Osteocyte (in vitro differentiated cells): ENCODE measurements at regions not wholly inside any gene's neighbourhood (a gene's known extent, or its start where the extent isn't known, plus 50 kb on each side); places are given as distances from the start of the nearest gene placed in this dataset.
A peak's percentile ranks its signal among the peaks of the same experiment; 100 is the strongest.

Source experiments
- DNase-seq: peaks from one replicate; pipeline ENCODE4 v3.0.0; 2021; ENCODE audit warnings: mixed read lengths; ENCODE audit not compliant: unreplicated experiment; ENCODE audit errors: extremely low spot score
- H3K27ac Mint-ChIP-seq: one replicate; pipeline ENCODE4 v1.8.0; 2021; ENCODE audit warnings: mild to moderate bottlenecking, mixed read lengths; ENCODE audit not compliant: unreplicated experiment
- H3K27me3 Mint-ChIP-seq: one replicate; pipeline ENCODE4 v1.8.0; 2021; ENCODE audit warnings: mixed read lengths; ENCODE audit not compliant: unreplicated experiment
- H3K36me3 Mint-ChIP-seq: one replicate; pipeline ENCODE4 v1.8.0; 2021; ENCODE audit warnings: mixed read lengths; ENCODE audit not compliant: unreplicated experiment
- H3K4me1 Mint-ChIP-seq: one replicate; pipeline ENCODE4 v1.8.0; 2021; ENCODE audit warnings: mixed read lengths; ENCODE audit not compliant: unreplicated experiment
- H3K4me3 Mint-ChIP-seq: one replicate; pipeline ENCODE4 v1.8.0; 2021; ENCODE audit warnings: mild to moderate bottlenecking, moderate library complexity, mixed read lengths; ENCODE audit not compliant: unreplicated experiment
- H3K9me3 Mint-ChIP-seq: one replicate; pipeline ENCODE4 v1.8.0; 2021; ENCODE audit warnings: mixed read lengths; ENCODE audit not compliant: unreplicated experiment
- TF ChIP-seq, protein P1 (sequence below): fragments of 200-600 bp; sonication (generic); IDR thresholded peaks from 2 replicates; pipeline ENCODE4 v1.5.0; 2021; ENCODE audit warnings: antibody characterized with exemption, mild to moderate bottlenecking, moderate library complexity

DNA sequence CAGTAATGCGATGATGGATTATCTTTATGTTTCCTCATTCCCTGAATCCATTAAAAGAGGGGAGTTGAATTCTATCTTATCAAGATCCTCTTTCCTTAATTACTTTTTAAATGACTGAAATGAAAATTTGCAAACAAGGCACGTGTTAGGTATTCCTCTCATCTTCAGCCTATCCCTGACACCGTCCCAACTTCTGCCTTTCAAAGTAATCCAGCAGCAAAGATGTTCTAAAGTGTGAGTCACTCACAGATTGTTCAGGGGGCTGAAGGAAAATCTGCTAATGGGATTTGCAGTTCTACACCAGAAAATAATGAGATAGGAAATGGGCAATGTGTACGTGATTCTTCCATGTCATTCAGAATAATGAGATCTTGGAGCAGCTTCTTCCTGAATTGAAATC is 403.0 kb downstream of the ARHGEF28 start:
- Mint-ChIP-seq H3K4me1 (no peaks in the 10 kb centered on the region), H3K27me3 (no peaks in the 10 kb centered on the region), H3K4me3 (no peak overlapping the region), H3K9me3 (no peaks in the 10 kb centered on the region), H3K27ac (no peak overlapping the region), H3K36me3 (no peaks in the 10 kb centered on the region)
- no peak for DNase-seq
- TF ChIP-seq, protein P1, sequence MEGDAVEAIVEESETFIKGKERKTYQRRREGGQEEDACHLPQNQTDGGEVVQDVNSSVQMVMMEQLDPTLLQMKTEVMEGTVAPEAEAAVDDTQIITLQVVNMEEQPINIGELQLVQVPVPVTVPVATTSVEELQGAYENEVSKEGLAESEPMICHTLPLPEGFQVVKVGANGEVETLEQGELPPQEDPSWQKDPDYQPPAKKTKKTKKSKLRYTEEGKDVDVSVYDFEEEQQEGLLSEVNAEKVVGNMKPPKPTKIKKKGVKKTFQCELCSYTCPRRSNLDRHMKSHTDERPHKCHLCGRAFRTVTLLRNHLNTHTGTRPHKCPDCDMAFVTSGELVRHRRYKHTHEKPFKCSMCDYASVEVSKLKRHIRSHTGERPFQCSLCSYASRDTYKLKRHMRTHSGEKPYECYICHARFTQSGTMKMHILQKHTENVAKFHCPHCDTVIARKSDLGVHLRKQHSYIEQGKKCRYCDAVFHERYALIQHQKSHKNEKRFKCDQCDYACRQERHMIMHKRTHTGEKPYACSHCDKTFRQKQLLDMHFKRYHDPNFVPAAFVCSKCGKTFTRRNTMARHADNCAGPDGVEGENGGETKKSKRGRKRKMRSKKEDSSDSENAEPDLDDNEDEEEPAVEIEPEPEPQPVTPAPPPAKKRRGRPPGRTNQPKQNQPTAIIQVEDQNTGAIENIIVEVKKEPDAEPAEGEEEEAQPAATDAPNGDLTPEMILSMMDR = no peak

DNA sequence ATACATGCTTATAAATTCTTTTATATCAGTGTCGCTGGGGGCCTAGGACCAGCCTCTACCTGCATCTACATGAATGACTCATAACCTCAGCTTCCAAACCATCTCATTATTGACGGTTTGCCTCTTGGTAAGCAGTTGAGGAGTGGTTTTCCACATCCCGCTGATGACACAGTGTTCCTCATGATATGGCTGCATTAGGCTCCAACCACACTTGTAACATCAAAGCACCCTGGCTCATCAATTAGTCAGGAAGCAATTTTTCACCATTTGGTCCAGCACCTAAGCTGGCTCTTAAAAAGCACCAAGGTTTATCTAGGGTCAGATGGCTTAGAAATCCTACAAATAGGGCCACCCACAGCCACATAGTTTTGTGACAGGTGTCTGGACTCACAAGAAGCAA is 402.4 kb downstream of the ARHGEF28 start:
- Mint-ChIP-seq H3K4me1 (no peaks in the 10 kb centered on the region), H3K27ac (no peak overlapping the region), H3K4me3 (no peak overlapping the region), H3K9me3 (no peaks in the 10 kb centered on the region), H3K27me3 (no peaks in the 10 kb centered on the region), H3K36me3 (no peaks in the 10 kb centered on the region)
- TF ChIP-seq, protein P1 = no peak
- DNase-seq = no peak

DNA sequence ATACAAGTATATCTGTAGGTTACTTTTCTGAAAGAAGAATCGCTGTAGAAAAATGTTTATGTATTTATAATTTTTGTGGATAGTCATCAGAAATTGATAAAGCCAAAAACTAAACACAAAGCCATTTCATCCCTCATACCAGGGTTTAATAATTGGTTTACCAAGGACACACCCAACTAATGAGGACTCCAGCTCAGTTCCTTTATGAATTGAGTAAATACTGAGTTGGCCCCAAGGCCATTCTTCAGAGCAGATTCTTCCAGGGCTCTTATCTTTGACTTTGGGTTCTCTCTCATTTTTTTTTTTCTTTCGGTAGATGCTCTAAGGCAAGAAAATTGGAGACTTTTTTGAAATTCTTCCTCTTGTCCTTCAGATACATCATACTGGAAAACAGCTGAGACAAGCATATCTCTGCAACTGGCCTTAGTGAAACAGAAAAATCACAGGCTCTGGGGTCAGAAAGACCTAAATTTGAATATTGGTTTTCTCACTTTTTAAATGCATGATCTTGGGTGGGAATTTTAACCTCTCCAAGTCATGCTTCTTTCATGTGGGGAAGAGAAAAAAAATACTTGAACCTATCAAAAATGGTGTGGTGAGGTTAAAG is 401.8 kb downstream of the ARHGEF28 start:
- Mint-ChIP-seq H3K4me1 (no peaks in the 10 kb centered on the region), H3K4me3 (no peak overlapping the region), H3K9me3 (no peaks in the 10 kb centered on the region), H3K27ac (no peak overlapping the region), H3K36me3 (no peaks in the 10 kb centered on the region), H3K27me3 (peaks cover 3% of the 10 kb centered on the region)
- no peak for DNase-seq
- TF ChIP-seq, protein P1 = no peak

DNA sequence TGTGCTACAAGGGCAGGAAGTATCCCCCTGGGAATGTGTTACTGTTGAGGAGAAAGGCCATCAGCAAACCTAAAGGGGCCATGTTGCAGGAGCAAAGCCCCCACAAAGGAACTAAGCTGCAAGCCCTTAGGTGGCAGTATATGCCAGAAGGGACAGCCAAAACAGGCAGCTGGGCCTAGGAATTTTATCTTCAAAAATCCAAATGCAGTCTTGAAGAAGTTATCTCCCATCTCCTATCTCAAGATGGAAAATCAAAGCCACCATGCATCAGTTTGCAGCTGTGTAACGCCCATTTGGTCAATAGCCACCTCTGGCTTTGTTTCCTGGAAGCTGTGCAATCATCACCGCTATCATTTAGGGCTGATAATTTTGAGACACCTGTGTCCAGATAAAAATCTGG is 400.3 kb downstream of the ARHGEF28 start:
- Mint-ChIP-seq H3K27me3 (peaks cover 6% of the 10 kb centered on the region), H3K27ac (no peak overlapping the region), H3K9me3 (no peaks in the 10 kb centered on the region), H3K4me3 (no peak overlapping the region), H3K36me3 (no peaks in the 10 kb centered on the region), H3K4me1 (no peaks in the 10 kb centered on the region)
- TF ChIP-seq, protein P1 = peak; percentile 13
- no peak for DNase-seq

DNA sequence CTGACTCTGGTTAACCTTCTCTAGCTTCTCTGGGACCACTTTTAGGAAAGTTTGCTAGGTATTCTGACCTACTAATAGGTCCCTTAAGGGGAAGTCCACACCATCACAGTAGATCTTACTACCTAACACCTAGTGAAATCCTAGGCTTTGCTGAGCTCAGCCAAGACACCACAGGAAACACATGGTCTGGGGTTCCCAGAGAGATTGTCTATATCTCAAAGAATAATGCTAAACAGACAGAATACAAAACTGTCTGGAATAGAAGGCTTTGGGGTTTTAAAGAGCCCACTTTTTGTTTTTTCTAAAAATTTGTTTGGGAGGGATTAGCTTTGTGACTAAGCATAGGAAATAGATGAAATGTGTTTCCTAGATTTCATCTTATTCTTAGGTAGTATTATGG is 395.1 kb downstream of the ARHGEF28 start:
- Mint-ChIP-seq H3K9me3 (no peaks in the 10 kb centered on the region), H3K27me3 (peaks cover 6% of the 10 kb centered on the region)

More for the DNA sequence above, 395.1 kb downstream of the ARHGEF28 start:
- Mint-ChIP-seq H3K27ac (no peak overlapping the region), H3K4me1 (no peaks in the 10 kb centered on the region), H3K4me3 (no peak overlapping the region), H3K36me3 (no peaks in the 10 kb centered on the region)
- TF ChIP-seq, protein P1 = no peak
- DNase-seq = no peak
